OCI-LY3 (cell line): ENCODE measurements at regions not wholly inside any gene's neighbourhood (a gene's known extent, or its start where the extent isn't known, plus 50 kb on each side); places are given as distances from the start of the nearest gene placed in this dataset.
"Not testable (repeated sequence)": the region's sequence is repeated elsewhere in the genome, so short reads cannot be mapped to it uniquely, and the experiment has no call there.

Experiments
- H2AFZ ChIP-seq: fragments of 200-600, 300-600 bp; shearing (Covaris generic); 2 replicates; pipeline ENCODE4 v1.6.0; 2014; ENCODE audit warnings: antibody characterized with exemption, low read depth, low read length
- H3K27ac ChIP-seq: fragments of 200-600, 300-600 bp; sonication (generic); 2 replicates; pipeline ENCODE4 v1.5.1; 2014; ENCODE audit warnings: mild to moderate bottlenecking, low read length, moderate library complexity, mixed read lengths
- H3K27me3 ChIP-seq: fragments of 200-600, 300-600 bp; sonication (generic); 2 replicates; pipeline ENCODE4 v1.6.1; 2014; ENCODE audit warnings: low read depth, low read length, mixed read lengths
- H3K36me3 ChIP-seq: fragments of 200-600, 300-600 bp; sonication (generic); replicated peaks from 2 replicates; pipeline ENCODE3; 2014; ENCODE audit warnings: low read depth, low read length, mixed read lengths
- H3K4me1 ChIP-seq: fragments of 300-600, 200-600 bp; sonication (generic); 2 replicates; pipeline ENCODE4 v1.6.1; 2014; ENCODE audit warnings: low read length, mixed read lengths
- H3K4me2 ChIP-seq: fragments of 200-600, 300-600 bp; sonication (generic); 2 replicates; pipeline ENCODE4 v1.6.1; 2014; ENCODE audit warnings: low read length, mixed read lengths
- H3K4me3 ChIP-seq: fragments of 300-600, 200-600 bp; sonication (generic); 2 replicates; pipeline ENCODE4 v1.5.1; 2014; ENCODE audit warnings: antibody characterized with exemption, mild to moderate bottlenecking, low read length, moderate library complexity
- H3K79me2 ChIP-seq: fragments of 300-600, 200-600 bp; shearing (Covaris generic); 2 replicates; pipeline ENCODE4 v1.6.1; 2014; ENCODE audit warnings: mild to moderate bottlenecking, low read length, mixed read lengths
- H3K9ac ChIP-seq: fragments of 300-600, 200-600 bp; shearing (Covaris generic); 2 replicates; pipeline ENCODE4 v1.6.0; 2014; ENCODE audit warnings: mild to moderate bottlenecking, low read length, moderate library complexity
- H3K9me3 ChIP-seq: fragments of 200-600, 300-600 bp; shearing (Covaris generic); 2 replicates; pipeline ENCODE4 v1.6.1; 2014; ENCODE audit warnings: low read length, mixed read lengths; ENCODE audit not compliant: insufficient read depth
- H4K20me1 ChIP-seq: fragments of 200-600, 300-600 bp; sonication (generic); 2 replicates; pipeline ENCODE4 v1.6.1; 2016; ENCODE audit warnings: low read length, mixed read lengths; ENCODE audit not compliant: insufficient read depth
- EZH2phosphoT487 ChIP-seq: fragments of 200-600 bp; shearing (Covaris generic); IDR thresholded peaks from 2 replicates; pipeline ENCODE4 v1.6.1; 2018; ENCODE audit warnings: antibody characterized with exemption, mixed run types, low read depth
- TF ChIP-seq, protein P1 (sequence below): fragments of 200-600, 300-600 bp; sonication (generic); IDR thresholded peaks from 2 replicates; pipeline ENCODE4 v1.5.1; 2014; ENCODE audit warnings: antibody characterized with exemption, low read length, low read depth

DNA sequence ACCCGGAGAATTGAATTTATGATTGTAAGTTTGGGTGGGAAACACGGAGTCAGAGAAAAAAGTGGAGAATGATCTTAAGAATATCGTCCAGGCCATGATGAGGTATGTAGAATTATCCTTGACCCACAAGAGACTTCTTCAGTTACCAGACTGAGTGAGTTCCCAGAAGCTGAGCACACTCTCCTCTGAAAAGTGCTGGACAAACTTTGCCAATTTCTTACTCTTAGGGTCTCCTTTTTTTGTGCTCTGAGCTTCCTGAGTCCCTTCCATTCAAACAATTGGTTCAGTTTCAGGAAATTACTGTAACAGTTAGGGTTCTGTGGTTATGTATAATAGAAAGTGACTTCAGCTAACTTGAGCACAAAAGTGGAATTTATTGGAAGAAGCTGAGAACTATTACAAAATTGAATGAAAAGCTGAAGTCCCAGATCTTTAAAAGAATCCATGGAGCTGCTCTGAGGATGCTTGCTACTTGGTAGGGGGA is 50.6 kb upstream of the EHBP1 start:
- no peaks in the 10 kb centered on the region for H3K79me2 ChIP-seq
- no peak overlapping the region for H2AFZ ChIP-seq
- H3K9me3 ChIP-seq = no peaks in the 10 kb centered on the region
- H3K4me2 ChIP-seq = no peak overlapping the region
- no peaks in the 10 kb centered on the region for H3K36me3 ChIP-seq
- no peaks in the 10 kb centered on the region for H4K20me1 ChIP-seq
- no peaks in the 10 kb centered on the region for H3K27me3 ChIP-seq
- H3K9ac ChIP-seq = no peak overlapping the region
- no peak overlapping the region for H3K27ac ChIP-seq
- H3K4me1 ChIP-seq = peaks cover 23% of the 10 kb centered on the region
- no peak overlapping the region for H3K4me3 ChIP-seq
- TF ChIP-seq, protein P1, sequence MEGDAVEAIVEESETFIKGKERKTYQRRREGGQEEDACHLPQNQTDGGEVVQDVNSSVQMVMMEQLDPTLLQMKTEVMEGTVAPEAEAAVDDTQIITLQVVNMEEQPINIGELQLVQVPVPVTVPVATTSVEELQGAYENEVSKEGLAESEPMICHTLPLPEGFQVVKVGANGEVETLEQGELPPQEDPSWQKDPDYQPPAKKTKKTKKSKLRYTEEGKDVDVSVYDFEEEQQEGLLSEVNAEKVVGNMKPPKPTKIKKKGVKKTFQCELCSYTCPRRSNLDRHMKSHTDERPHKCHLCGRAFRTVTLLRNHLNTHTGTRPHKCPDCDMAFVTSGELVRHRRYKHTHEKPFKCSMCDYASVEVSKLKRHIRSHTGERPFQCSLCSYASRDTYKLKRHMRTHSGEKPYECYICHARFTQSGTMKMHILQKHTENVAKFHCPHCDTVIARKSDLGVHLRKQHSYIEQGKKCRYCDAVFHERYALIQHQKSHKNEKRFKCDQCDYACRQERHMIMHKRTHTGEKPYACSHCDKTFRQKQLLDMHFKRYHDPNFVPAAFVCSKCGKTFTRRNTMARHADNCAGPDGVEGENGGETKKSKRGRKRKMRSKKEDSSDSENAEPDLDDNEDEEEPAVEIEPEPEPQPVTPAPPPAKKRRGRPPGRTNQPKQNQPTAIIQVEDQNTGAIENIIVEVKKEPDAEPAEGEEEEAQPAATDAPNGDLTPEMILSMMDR = no peak
- no peak for TF ChIP-seq EZH2phosphoT487

DNA sequence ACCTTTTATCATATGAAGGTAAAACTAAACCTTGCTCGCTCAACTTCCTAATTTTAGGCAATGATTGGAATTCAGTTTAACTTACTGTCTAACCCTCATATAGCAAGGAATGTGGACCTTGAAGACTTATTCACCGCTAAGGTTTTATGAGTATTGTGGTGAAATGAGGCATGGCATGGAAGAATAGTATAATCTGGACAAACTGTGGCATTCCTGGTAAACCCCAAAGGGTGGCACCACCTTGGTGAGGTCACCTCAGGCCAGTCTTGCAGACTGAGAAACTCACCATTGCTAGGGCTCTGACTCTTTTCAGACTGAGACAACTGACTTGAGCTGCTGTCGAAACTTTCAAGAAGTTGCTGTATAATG is 51.1 kb upstream of the EHBP1 start:
- Histone ChIP-seq H3K9me3 (no peaks in the 10 kb centered on the region), H3K9ac (no peak overlapping the region), H3K4me1 (peaks cover 18% of the 10 kb centered on the region), H4K20me1 (no peaks in the 10 kb centered on the region), H3K27ac (no peak overlapping the region), H3K27me3 (no peaks in the 10 kb centered on the region), H2AFZ (no peak overlapping the region), H3K79me2 (no peaks in the 10 kb centered on the region), H3K4me3 (no peak overlapping the region), H3K4me2 (no peak overlapping the region), H3K36me3 (no peaks in the 10 kb centered on the region)
- no peak for TF ChIP-seq EZH2phosphoT487
- TF ChIP-seq, protein P1 = no peak

DNA sequence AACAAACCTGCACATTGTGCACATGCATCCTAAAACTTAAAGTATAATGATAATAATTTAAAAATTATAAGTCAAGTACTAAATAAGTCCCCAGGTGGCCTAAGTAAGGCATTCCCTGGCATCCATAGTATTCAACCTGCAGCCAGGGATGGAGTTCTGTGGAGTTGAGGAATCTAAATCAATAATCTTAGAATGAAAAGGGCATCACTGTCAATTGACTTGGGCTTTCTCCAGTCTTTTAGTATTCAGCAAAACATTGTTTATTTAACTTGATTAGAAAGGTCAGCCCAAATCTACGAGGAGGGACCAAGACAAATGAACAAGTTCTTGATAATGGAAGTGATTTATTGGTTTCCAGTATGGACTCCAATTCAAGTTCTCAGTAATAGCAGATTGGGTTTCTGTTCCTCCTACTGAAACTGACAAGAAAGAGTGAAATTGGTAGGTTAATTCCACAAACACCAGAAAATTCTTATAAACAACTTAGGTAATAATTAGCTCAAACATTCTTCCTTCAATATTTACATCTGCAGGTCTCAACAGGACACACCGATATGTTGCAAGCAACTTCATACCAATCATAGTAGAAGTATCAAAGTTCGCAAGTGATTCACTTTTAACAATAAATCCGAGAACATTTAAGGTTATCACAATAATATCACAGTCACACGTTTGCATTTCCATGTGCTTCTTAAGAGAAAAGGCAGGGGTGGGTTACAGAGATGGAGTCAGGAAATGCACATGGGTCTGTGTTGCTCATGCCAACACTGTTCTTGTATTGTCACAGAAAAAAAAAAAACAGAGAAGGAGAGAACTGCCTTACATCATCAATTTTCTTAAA is 51.7 kb upstream of the EHBP1 start:
- no peak overlapping the region for H2AFZ ChIP-seq
- H3K4me3 ChIP-seq = no peak overlapping the region
- H4K20me1 ChIP-seq = no peaks in the 10 kb centered on the region
- H3K27ac ChIP-seq = no peak overlapping the region
- no peak overlapping the region for H3K9ac ChIP-seq
- H3K4me2 ChIP-seq = no peak overlapping the region
- no peaks in the 10 kb centered on the region for H3K27me3 ChIP-seq
- H3K9me3 ChIP-seq = no peaks in the 10 kb centered on the region
- H3K4me1 ChIP-seq = peaks cover 18% of the 10 kb centered on the region
- no peaks in the 10 kb centered on the region for H3K79me2 ChIP-seq
- TF ChIP-seq, protein P1 = no peak
- TF ChIP-seq EZH2phosphoT487 = no peak
- no peaks in the 10 kb centered on the region for H3K36me3 ChIP-seq

DNA sequence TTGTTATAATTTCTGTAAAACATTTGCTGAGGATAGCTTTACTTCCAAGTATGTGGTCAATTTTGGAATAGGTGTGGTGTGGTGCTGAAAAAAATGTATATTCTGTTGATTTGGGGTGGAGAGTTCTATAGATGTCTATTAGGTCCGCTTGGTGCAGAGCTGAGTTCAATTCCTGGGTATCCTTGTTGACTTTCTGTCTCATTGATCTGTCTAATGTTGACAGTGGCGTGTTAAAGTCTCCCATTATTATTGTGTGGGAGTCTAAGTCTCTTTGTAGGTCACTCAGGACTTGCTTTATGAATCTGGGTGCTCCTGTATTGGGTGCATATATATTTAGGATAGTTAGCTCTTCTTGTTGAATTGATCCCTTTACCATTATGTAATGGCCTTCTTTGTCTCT is 56.4 kb upstream of the EHBP1 start:
- H3K36me3 ChIP-seq, H3K27ac ChIP-seq, H3K4me3 ChIP-seq, H3K27me3 ChIP-seq, H4K20me1 ChIP-seq, H3K4me2 ChIP-seq, H3K9ac ChIP-seq, H3K4me1 ChIP-seq, H3K79me2 ChIP-seq, H2AFZ ChIP-seq, H3K9me3 ChIP-seq: not testable (repeated sequence)
